Astrocyte (in vitro differentiated cells and primary cell): ENCODE measurements at regions not wholly inside any gene's neighbourhood (a gene's known extent, or its start where the extent isn't known, plus 50 kb on each side); places are given as distances from the start of the nearest gene placed in this dataset.

Experiments used
- DNase-seq: peaks from one replicate; pipeline ENCODE4 v3.0.0-alpha.2; 2010; ENCODE audit warnings: low read depth
- FAIRE-seq: peaks from 2 replicates; lab custom pipeline; 2011; peaks lifted over from hg19 to GRCh38; lab: Jason Lieb, UNC
- H2AFZ ChIP-seq: 2 replicates; pipeline ENCODE4 v1.6.0; 2012; ENCODE audit warnings: low read depth, low read length, inconsistent platforms
- H3K27ac ChIP-seq: 2 replicates; pipeline ENCODE4 v1.5.1; 2011; ENCODE audit warnings: low read depth, low read length, inconsistent platforms
- H3K27me3 ChIP-seq: 2 replicates; pipeline ENCODE4 v1.6.0; 2011; ENCODE audit warnings: low read length, inconsistent platforms; ENCODE audit not compliant: insufficient read depth
- H3K36me3 ChIP-seq: 2 replicates; pipeline ENCODE4 v1.5.1; 2011; ENCODE audit warnings: low read length, inconsistent platforms; ENCODE audit not compliant: insufficient read depth
- H3K4me1 ChIP-seq: 2 replicates; pipeline ENCODE4 v1.5.1; 2011; ENCODE audit warnings: low read length, inconsistent platforms; ENCODE audit not compliant: insufficient read depth
- H3K4me2 ChIP-seq: 2 replicates; pipeline ENCODE4 v1.6.0; 2012; ENCODE audit warnings: low read length, inconsistent platforms
- H3K4me3 ChIP-seq: 2 replicates; pipeline ENCODE4 v1.5.1; 2011; ENCODE audit warnings: low read depth, mild to moderate bottlenecking, low read length, inconsistent platforms; ENCODE audit not compliant: insufficient read depth
- H3K79me2 ChIP-seq: 2 replicates; pipeline ENCODE4 v1.6.0; 2012; ENCODE audit warnings: mild to moderate bottlenecking, low read length, inconsistent platforms; ENCODE audit not compliant: insufficient read depth
- H3K9ac ChIP-seq: 2 replicates; pipeline ENCODE4 v1.6.0; 2012; ENCODE audit warnings: mild to moderate bottlenecking, low read length, inconsistent platforms
- H3K9me3 ChIP-seq: 2 replicates; pipeline ENCODE4 v1.5.1; 2012; ENCODE audit warnings: low read depth, mild to moderate bottlenecking, low read length, inconsistent platforms; ENCODE audit not compliant: insufficient read depth
- H4K20me1 ChIP-seq: 2 replicates; pipeline ENCODE4 v1.6.0; 2012; ENCODE audit warnings: low read length, inconsistent platforms; ENCODE audit not compliant: insufficient read depth
- H3K27ac Mint-ChIP-seq: one replicate; pipeline ENCODE4 v1.8.0; 2021; ENCODE audit warnings: mild to moderate bottlenecking, mixed read lengths; ENCODE audit not compliant: unreplicated experiment
- H3K27me3 Mint-ChIP-seq: one replicate; pipeline ENCODE4 v1.8.0; 2021; ENCODE audit warnings: low read depth, mixed read lengths; ENCODE audit not compliant: unreplicated experiment
- H3K36me3 Mint-ChIP-seq: one replicate; pipeline ENCODE4 v1.8.0; 2021; ENCODE audit warnings: low read depth, mixed read lengths; ENCODE audit not compliant: unreplicated experiment
- H3K4me1 Mint-ChIP-seq: one replicate; pipeline ENCODE4 v1.8.0; 2021; ENCODE audit warnings: low read depth, mixed read lengths; ENCODE audit not compliant: unreplicated experiment
- H3K4me3 Mint-ChIP-seq: one replicate; pipeline ENCODE4 v1.8.0; 2021; ENCODE audit warnings: mild to moderate bottlenecking, moderate library complexity, mixed read lengths; ENCODE audit not compliant: unreplicated experiment
- H3K9me3 Mint-ChIP-seq: one replicate; pipeline ENCODE4 v1.8.0; 2021; ENCODE audit warnings: mild to moderate bottlenecking, mixed read lengths; ENCODE audit not compliant: unreplicated experiment
- EZH2 ChIP-seq: IDR thresholded peaks from 2 replicates; pipeline ENCODE4 v1.6.1; 2012; ENCODE audit warnings: mild to moderate bottlenecking, low read length, inconsistent platforms; ENCODE audit not compliant: insufficient read depth
- TF ChIP-seq, protein P1 (sequence below): IDR thresholded peaks from 2 replicates; pipeline ENCODE4 v1.5.1; 2011; ENCODE audit warnings: low read depth, mild to moderate bottlenecking, inconsistent platforms, low read length, moderate library complexity; ENCODE audit not compliant: insufficient read depth

DNA sequence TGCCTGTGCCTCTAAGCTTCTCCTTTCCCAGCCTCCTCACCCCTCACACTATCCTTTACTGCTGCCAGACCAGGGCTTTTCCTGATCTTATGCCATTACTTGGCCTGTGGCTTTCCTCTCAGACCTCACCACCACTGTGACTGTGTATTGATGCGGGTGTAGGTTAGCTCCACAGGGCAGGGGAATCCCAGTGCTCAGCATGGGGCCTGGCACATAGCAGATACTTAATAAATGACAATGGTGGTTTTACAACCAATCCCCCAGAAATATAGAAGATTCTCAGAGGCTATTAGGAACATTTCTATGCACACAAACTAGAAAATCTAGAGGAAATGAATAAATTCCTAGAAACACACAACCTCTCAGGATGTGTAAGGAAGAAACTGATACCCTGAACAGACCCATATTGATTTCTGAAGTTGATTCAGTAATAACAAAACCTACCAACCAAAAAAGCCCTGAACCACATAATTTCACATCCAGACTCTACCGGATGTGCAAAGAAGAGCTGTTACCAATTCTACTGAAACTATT lies 129.6 kb upstream of the QRFPR start:
- no peaks in the 10 kb centered on the region for H3K9me3 ChIP-seq
- no peaks in the 10 kb centered on the region for H3K27me3 ChIP-seq
- Mint-ChIP-seq H3K36me3 (no peaks in the 10 kb centered on the region), H3K4me1 (no peaks in the 10 kb centered on the region), H3K9me3 (no peaks in the 10 kb centered on the region), H3K27ac (no peak overlapping the region), H3K27me3 (no peaks in the 10 kb centered on the region), H3K4me3 (no peak overlapping the region)
- no peaks in the 10 kb centered on the region for H3K79me2 ChIP-seq
- H3K27ac ChIP-seq: no peak overlapping the region
- no peak overlapping the region for H3K4me3 ChIP-seq
- FAIRE-seq (no peak), DNase-seq (no peak)
- no peak overlapping the region for H3K4me2 ChIP-seq
- no peak overlapping the region for H2AFZ ChIP-seq
- no peak overlapping the region for H3K9ac ChIP-seq
- H3K4me1 ChIP-seq: no peaks in the 10 kb centered on the region
- H4K20me1 ChIP-seq: no peaks in the 10 kb centered on the region
- TF ChIP-seq EZH2: no peak
- TF ChIP-seq, protein P1, sequence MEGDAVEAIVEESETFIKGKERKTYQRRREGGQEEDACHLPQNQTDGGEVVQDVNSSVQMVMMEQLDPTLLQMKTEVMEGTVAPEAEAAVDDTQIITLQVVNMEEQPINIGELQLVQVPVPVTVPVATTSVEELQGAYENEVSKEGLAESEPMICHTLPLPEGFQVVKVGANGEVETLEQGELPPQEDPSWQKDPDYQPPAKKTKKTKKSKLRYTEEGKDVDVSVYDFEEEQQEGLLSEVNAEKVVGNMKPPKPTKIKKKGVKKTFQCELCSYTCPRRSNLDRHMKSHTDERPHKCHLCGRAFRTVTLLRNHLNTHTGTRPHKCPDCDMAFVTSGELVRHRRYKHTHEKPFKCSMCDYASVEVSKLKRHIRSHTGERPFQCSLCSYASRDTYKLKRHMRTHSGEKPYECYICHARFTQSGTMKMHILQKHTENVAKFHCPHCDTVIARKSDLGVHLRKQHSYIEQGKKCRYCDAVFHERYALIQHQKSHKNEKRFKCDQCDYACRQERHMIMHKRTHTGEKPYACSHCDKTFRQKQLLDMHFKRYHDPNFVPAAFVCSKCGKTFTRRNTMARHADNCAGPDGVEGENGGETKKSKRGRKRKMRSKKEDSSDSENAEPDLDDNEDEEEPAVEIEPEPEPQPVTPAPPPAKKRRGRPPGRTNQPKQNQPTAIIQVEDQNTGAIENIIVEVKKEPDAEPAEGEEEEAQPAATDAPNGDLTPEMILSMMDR: no peak
- no peaks in the 10 kb centered on the region for H3K36me3 ChIP-seq

DNA sequence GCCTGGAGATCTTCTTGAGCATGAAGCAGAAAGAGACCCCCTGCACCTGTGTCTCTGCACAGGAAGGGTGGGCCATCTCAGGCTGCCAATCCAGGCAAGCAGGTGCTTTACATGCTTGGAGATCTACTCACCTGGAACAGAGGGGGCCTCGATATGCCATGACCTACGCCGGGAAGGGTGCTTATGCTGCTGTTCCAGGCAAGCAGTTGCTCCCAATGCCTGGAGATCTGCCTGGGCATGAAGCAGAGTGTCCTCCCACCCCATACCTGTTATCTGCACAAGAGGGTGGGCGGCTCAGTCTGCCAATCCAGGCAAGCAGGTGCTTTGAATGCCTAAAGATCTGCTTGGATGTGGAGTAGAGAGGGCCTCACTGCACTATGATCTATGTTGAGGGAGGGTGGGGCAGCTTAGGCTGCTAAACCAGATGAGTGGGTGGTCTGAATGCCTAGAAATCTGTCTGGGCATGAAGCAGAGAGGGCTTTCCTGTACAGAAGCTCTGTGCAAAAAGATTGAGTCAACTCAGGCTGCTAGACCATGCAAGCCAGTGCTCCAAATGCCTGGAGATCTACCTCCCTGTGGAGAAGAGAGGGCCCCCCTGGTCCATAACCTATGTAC lies 104.5 kb upstream of the QRFPR start:
- Histone ChIP-seq H3K27me3 (no peaks in the 10 kb centered on the region), H4K20me1 (no peaks in the 10 kb centered on the region), H3K79me2 (no peaks in the 10 kb centered on the region), H3K36me3 (no peaks in the 10 kb centered on the region), H3K9ac (no peak overlapping the region), H3K27ac (no peak overlapping the region), H3K9me3 (no peaks in the 10 kb centered on the region), H2AFZ (no peak overlapping the region), H3K4me1 (no peaks in the 10 kb centered on the region), H3K4me3 (no peak overlapping the region), H3K4me2 (no peak overlapping the region)
- FAIRE-seq: no peak
- Mint-ChIP-seq H3K27me3 (peaks cover 2% of the 10 kb centered on the region), H3K4me3 (no peak overlapping the region), H3K4me1 (no peaks in the 10 kb centered on the region), H3K36me3 (no peaks in the 10 kb centered on the region), H3K27ac (no peak overlapping the region), H3K9me3 (no peaks in the 10 kb centered on the region)
- DNase-seq: no peak
- TF ChIP-seq EZH2: no peak
- TF ChIP-seq, protein P1: no peak

DNA sequence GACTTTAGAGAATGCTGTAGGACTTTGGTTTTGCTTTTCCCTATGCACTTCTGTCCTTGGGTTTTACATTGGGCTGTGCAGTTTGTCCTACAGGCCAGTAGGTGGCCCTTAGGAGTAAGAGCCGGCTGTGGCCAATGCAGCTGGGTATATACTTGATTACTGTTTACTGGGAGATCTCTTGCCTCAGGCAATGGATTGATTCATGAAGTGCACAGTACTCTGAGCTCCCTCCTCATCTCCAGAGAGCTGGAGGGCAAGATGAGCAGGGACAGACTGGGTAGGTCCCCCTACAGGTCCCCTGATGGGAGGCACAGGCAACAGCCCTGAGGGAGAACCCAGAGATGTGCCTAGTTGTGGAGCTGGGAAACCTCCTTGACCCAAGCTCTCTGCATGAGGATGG lies 103.8 kb upstream of the QRFPR start:
- no peak overlapping the region for H3K9ac ChIP-seq
- no peaks in the 10 kb centered on the region for H4K20me1 ChIP-seq
- DNase-seq (peak; percentile 36), FAIRE-seq (no peak)
- no peak overlapping the region for H3K4me2 ChIP-seq
- Mint-ChIP-seq H3K36me3 (no peaks in the 10 kb centered on the region), H3K27ac (no peak overlapping the region), H3K4me3 (no peak overlapping the region), H3K27me3 (peaks cover 2% of the 10 kb centered on the region), H3K9me3 (no peaks in the 10 kb centered on the region), H3K4me1 (no peaks in the 10 kb centered on the region)
- H3K4me3 ChIP-seq: no peak overlapping the region
- no peaks in the 10 kb centered on the region for H3K4me1 ChIP-seq
- H3K79me2 ChIP-seq: no peaks in the 10 kb centered on the region
- TF ChIP-seq, protein P1: peak; percentile 86
- no peak for TF ChIP-seq EZH2
- H3K9me3 ChIP-seq: no peaks in the 10 kb centered on the region
- no peak overlapping the region for H3K27ac ChIP-seq
- H3K36me3 ChIP-seq: no peaks in the 10 kb centered on the region
- no peaks in the 10 kb centered on the region for H3K27me3 ChIP-seq
- H2AFZ ChIP-seq: no peak overlapping the region
